HG02840 (cell line): ENCODE measurements at regions not wholly inside any gene's neighbourhood (a gene's known extent, or its start where the extent isn't known, plus 50 kb on each side); places are given as distances from the start of the nearest gene placed in this dataset.

Source experiments
- ATAC-seq: cut with Tn5 transposase; IDR thresholded peaks from one replicate; pipeline ENCODE4 v1.9.1; 2021; ENCODE audit warnings: mild to moderate bottlenecking, moderate library complexity, moderate number of reproducible peaks; ENCODE audit not compliant: unreplicated experiment, low FRiP score

DNA sequence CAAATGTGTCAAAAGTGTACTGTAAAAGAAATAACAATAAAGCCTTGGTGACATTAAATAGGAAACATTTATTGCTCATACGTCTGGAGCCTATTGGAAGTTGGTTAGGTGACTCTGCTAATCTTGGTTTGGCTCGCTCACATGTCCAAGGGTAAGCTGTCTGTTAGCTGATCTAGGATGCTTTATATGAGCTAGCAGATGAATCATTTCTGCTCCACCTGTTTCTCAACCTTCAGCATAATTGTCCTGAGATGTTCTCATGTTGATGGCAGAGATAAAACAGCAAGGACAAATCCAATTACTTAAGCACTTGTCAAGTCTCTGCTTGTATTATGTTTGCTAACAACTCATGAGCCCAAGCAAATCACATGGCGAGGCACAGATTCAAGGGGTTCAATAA is 56.0 kb upstream of the CD53 start:
- no peak for ATAC-seq

- no peak for ATAC-seq
These were observed 61.4 kb upstream of the CD53 start for GRCh38 chr1:110811529-110811928.

- ATAC-seq: no peak
These were observed 72.9 kb upstream of the CD53 start for GRCh38 chr1:110800079-110800478.

GRCh38 chr1:110798691-110799256 is 74.2 kb upstream of the CD53 start:
- no peak for ATAC-seq

DNA sequence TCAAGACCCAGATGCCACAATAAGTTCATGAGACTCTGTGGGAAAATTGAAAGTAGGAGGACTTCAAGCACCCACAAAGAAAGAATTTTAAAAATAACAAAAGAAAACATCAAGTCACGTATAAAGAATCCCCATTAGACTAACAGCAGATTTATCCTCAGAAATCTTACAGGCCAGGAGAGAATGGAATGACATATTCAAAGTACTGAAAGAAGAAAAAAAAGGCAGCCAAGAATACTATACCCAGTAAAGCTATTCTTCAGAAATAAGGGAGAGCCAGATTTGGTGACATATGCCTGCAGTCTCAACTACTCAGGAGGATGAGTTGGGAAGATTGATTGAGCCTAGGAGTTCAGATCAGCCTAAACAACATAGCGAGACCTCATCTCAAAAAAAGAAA is 84.3 kb upstream of the CD53 start:
- no peak for ATAC-seq

GRCh38 chr1:110787328-110788071 is 85.4 kb upstream of the CD53 start:
- ATAC-seq: peak; percentile 69

- no peak for ATAC-seq
These were observed 86.1 kb upstream of the CD53 start for GRCh38 chr1:110786802-110787327.

DNA sequence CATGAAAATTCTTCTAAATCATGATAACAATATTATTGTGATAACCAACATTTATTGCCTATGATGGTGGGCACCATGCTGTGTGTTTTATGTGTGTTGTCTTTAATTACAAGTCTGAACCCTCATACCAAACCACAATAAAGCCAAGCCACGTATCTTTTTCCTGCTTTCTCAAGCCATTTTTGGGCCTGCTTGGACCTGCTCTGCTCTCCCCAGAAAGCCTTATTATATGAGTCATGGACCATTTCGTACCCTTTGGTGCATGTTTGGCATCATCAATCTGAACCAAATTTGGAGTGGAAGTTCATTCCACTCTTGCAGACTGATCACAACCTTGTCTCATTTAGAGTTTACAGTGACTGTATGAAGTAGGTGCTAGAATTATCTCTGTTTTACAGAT is 87.3 kb upstream of the CD53 start:
- no peak for ATAC-seq

GRCh38 chr1:110785055-110785454 is 87.9 kb upstream of the CD53 start:
- ATAC-seq: no peak

DNA sequence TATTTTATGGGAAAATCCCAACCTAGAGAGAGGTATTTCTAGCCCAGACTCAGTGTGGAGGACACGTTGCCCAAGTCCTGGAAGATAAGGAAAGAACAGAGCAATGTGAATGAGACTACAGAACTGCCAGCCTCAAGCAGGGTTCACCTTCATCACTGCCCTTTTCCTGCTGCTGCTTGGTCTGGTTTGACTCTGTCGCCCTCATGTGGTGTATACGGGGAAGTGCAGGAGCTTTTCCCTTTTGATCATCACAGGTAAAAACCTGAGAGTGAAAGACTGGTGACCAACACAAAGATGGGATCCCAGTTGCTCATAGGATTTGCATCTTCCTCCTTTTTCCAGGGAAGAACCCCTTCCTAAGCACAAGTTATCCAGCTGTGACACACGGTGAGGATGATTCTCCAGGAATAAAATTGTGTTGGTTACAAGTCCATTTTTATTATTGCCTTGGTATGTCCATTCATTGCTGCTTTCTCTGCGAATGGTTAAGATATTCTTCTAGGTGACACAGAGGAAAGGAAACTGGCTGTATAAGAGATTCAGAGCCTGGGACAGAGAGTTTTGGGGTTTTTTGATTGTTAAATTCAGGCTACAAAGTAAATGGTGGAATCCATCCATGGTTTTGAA is 89.5 kb upstream of the CD53 start:
- no peak for ATAC-seq

DNA sequence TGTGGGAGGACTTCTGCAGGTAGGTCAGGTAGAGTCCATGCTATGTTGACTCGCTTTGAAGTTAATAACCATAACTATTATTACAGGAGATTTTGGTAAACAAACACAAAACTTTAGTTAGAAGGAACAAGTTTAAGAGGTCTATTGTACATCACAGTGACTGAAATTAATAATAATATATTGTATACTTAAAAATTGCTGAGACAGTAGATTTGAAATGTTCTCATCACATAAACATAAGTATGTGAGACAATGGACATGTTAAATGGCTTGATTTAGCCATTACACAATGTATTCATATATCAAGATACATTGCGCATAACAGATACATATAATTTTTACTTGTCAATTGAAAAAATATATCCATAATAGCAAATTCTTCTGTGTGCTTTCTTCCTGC is 91.4 kb upstream of the CD53 start:
- ATAC-seq: no peak

GRCh38 chr1:110780600-110781484 is 92.1 kb upstream of the CD53 start:
- ATAC-seq: no peak

GRCh38 chr1:110779636-110780035 is 93.3 kb upstream of the CD53 start:
- ATAC-seq: no peak

- no peak for ATAC-seq
These were observed 94.1 kb upstream of the CD53 start for GRCh38 chr1:110778821-110779220.

DNA sequence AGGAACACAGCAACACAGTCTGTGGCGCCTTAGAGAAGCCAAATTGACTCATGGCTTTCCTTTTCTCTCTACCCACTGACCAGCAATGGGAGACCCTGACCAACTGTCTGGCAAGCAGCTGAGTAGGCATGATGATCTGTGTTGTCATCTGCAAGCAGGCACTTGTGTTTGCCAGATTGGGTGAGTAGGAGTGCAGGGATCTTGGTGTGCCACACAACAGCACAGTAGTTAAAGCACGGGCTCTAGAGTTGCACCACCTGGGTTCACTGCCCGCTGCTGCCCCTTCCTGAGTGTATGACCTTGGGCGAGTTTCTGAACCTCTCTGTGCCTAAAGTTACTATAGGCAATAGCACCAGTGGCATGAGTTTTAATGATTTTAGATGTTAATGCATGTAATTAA is 95.7 kb upstream of the CD53 start:
- ATAC-seq: no peak

DNA sequence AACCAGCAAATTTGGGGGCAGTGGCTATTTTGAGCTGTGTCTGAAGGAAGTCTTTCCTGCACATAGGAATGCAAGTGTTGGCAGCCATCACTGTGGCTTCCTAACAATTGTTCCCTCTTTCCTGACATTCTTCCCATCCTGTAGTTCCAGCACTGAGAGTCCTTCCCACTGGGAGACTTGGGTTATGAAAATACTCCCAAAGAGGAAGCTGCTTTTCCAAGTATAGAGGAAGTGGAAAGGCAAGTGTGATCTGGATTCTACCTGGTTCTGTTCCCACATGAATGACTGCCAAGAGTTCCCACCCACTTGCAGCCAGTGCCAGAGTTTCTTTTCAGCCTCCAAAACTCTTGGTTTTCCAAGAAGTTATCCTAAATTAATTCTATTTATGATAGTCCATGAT is 98.5 kb upstream of the CD53 start:
- ATAC-seq: no peak

GRCh38 chr1:110773813-110774212 is 99.1 kb upstream of the KCNA3 start:
- ATAC-seq: no peak

GRCh38 chr1:110771245-110772022 is 96.7 kb upstream of the KCNA3 start:
- ATAC-seq: no peak

- ATAC-seq: no peak
These were observed 96.1 kb upstream of the KCNA3 start for GRCh38 chr1:110770832-110771231.

- ATAC-seq: no peak
These were observed 93.9 kb upstream of the KCNA3 start for GRCh38 chr1:110768605-110769004.
